SK-N-MC (cell line): ENCODE measurements at regions not wholly inside any gene's neighbourhood (a gene's known extent, or its start where the extent isn't known, plus 50 kb on each side); places are given as distances from the start of the nearest gene placed in this dataset.

Experiments
- EZH2 ChIP-seq: fragments of 200-600 bp; sonication (generic); IDR thresholded peaks from one replicate; pipeline ENCODE4 v1.6.1; 2017; ENCODE audit warnings: antibody characterized with exemption
- FOXP2 ChIP-seq: optimal IDR thresholded peaks from 2 replicates; pipeline ENCODE3; 2011; ENCODE audit warnings: mild to moderate bottlenecking, moderate library complexity; ENCODE audit not compliant: insufficient read depth; ENCODE audit errors: extremely low read length, control extremely low read depth
- POLR2AphosphoS5 ChIP-seq: IDR thresholded peaks from 2 replicates; pipeline ENCODE4 v1.6.1; 2012; ENCODE audit warnings: mild to moderate bottlenecking, low read depth, low read length, borderline replicate concordance

GRCh38 chr4:24256547-24256946 is 327.8 kb downstream of the DHX15 start:
- TF ChIP-seq EZH2 (no peak), POLR2AphosphoS5 (no peak), FOXP2 (no peak)
